Heart left ventricle (tissue), 16 donors: ENCODE measurements at regions not wholly inside any gene's neighbourhood (a gene's known extent, or its start where the extent isn't known, plus 50 kb on each side); places are given as distances from the start of the nearest gene placed in this dataset.

Experiments used
- ATAC-seq, 4 donors: fragments of 200-7000 bp; cut with Tn5 transposase; one replicate each; pipeline ENCODE4 v1.9.1; 2020 to 2022; ENCODE audit warnings: moderate library complexity in 4 of 4, mild to moderate bottlenecking in 3 of 4, moderate number of reproducible peaks in 1 of 4
- DNase-seq, 5 donors: peaks; one replicate each; pipeline ENCODE4 v3.0.0-alpha.2; 2020
- H3K27ac ChIP-seq, 12 donors: fragments of 200-600 bp; sonication (generic) in 4 of 12; one replicate each; pipeline versions ENCODE4 v1.5.0 to v1.8.0; 2016 to 2022; ENCODE audit warnings: mild to moderate bottlenecking in 2 of 12
- H3K27me3 ChIP-seq, 9 donors: fragments of 200-600 bp; sonication (generic) in 2 of 9; one replicate each; pipeline versions ENCODE4 v1.5.1 to v1.8.0; 2016 to 2022; ENCODE audit warnings: mild to moderate bottlenecking in 3 of 9
- H3K36me3 ChIP-seq, 9 donors: fragments of 200-600 bp; sonication (generic) in 2 of 9; one replicate each; pipeline versions ENCODE4 v1.5.0 to v1.8.0; 2018 to 2022; ENCODE audit warnings: mild to moderate bottlenecking in 2 of 9
- H3K4me1 ChIP-seq, 12 donors: fragments of 200-600 bp; sonication (generic) in 4 of 12; one replicate each; pipeline versions ENCODE4 v1.5.0 to v1.8.0; 2016 to 2022; ENCODE audit warnings: mild to moderate bottlenecking in 3 of 12
- H3K4me3 ChIP-seq, 12 donors: fragments of 200-600 bp; sonication (generic) in 4 of 12; one replicate each; pipeline versions ENCODE4 v1.5.0 to v1.8.0; 2017 to 2022; ENCODE audit warnings: mild to moderate bottlenecking in 9 of 12, moderate library complexity in 4 of 12
- H3K9me3 ChIP-seq, 12 donors: fragments of 200-600 bp; sonication (generic) in 4 of 12; one replicate each; pipeline versions ENCODE4 v1.5.0 to v1.8.0; 2016 to 2022; ENCODE audit warnings: mild to moderate bottlenecking in 1 of 12
- POLR2A ChIP-seq, 2 donors: fragments of 450-650 bp; IDR thresholded peaks; one replicate each; pipeline ENCODE4 v1.6.1; 2017; ENCODE audit warnings: antibody characterized with exemption in 2 of 2, mild to moderate bottlenecking in 2 of 2, moderate library complexity in 2 of 2
- WGBS, 4 donors: extraction: QIAGEN DNeasy Blood & Tissue Kit in 2 of 4; methylation state at CpG; one replicate each; pipeline versions ENCODE4 v1.1.5 to v1.1.7; 2013 to 2018; 5-methylcytosine and 5-hydroxymethylcytosine counted together
- intact Hi-C, 10 donors: fragments of 100-400 bp; cut with DNase I; formaldehyde crosslinking; loops; one replicate each; pipeline versions ENCODE4 v1.11.1 to v1.14.2; 2022
- TF ChIP-seq, protein P1 (sequence below), 12 donors: fragments of 200-600 bp; sonication (generic) in 4 of 12; IDR thresholded peaks; one replicate each; pipeline versions ENCODE4 v1.5.0 to v1.8.0; 2018 to 2022; ENCODE audit warnings: antibody characterized with exemption in 12 of 12, mild to moderate bottlenecking in 5 of 12
- donor health status: ischemic (EF 13 %, LVEDD 7.1; RV severe dilation, severe dysfunction).
- donor health status: healthy with polysubstance abuse.
- donor health status: DM: no; HTN: yes; CAD: no.
- donor health status: DM: no; HTN: no; CAD: no.
- donor health status: ischemic (EF 25% LVEDD 6.9; RV normal size, moderate dysfunction).
- donor health status: ischemic (EF 25% LVEDD 5.7; RV mildly dilated, moderate dysfunction).
- donor health status: healthy.
- donor health status: DM: yes; HTN: yes; CAD: no.
- donor health status: ischemic (EF 35%, LVEDD 5.7; RV mildly dilated, moderate dysfunction).
- donor health status: nonischemic (EF 11% LVEDD 7.7; RV severe dilation, severe dysfunction).
- donor health status: DM: yes; HTN: yes; CAD: no.
- donor health status: PGD.
- donor health status: ischemic (EF 29% LVEDD 5.4; RV normal size, mild dysfunction).
- donor health status: nonischemic (EF 23%, LVEDD 6.1; RV moderate dilation, normal function).

DNA sequence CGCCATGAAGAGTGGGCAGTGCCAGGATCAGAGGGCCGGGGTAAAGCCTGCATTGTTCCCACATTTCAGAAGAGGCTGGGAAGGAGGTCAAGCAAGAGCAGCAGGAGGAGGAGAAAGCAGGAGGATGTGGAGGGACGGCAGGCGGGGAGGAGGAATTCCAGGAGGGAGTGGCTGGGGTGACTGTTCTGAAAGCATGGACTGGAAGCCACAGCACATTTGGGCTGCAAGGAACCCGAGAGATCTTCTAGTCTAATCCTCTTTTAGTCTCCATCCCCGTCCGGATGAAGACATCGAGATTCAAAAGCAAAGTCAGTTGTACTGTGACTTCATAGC lies 76.9 kb downstream of the FAM50B start:
- WGBS, 4 donors = 35 to 47% (median 40%) methylated on average over 8 of the region's 8 CpGs
- Histone ChIP-seq H3K27ac (peak overlapping the region in 11 of 12 donors; percentile 33 to 70 (median 49)), H3K27me3 (no peaks in the 10 kb centered on the region), H3K9me3 (no peaks in the 10 kb centered on the region), H3K36me3 (no peaks in the 10 kb centered on the region), H3K4me1 (peaks cover 0 to 33% (median 9%) of the 10 kb centered on the region in 12 donors), H3K4me3 (peak overlapping the region in 6 of 12 donors; percentile 13 to 40 (median 26))
- DNase-seq (peak in 2 of 5 donors; percentile 54 to 65), ATAC-seq (peak; percentile 62 to 81 (median 81))
- TF ChIP-seq, protein P1, sequence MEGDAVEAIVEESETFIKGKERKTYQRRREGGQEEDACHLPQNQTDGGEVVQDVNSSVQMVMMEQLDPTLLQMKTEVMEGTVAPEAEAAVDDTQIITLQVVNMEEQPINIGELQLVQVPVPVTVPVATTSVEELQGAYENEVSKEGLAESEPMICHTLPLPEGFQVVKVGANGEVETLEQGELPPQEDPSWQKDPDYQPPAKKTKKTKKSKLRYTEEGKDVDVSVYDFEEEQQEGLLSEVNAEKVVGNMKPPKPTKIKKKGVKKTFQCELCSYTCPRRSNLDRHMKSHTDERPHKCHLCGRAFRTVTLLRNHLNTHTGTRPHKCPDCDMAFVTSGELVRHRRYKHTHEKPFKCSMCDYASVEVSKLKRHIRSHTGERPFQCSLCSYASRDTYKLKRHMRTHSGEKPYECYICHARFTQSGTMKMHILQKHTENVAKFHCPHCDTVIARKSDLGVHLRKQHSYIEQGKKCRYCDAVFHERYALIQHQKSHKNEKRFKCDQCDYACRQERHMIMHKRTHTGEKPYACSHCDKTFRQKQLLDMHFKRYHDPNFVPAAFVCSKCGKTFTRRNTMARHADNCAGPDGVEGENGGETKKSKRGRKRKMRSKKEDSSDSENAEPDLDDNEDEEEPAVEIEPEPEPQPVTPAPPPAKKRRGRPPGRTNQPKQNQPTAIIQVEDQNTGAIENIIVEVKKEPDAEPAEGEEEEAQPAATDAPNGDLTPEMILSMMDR (IDR thresholded peaks at IDR 0.05) = no peak
- TF ChIP-seq POLR2A (IDR thresholded peaks at IDR 0.05) = no peak
- intact Hi-C loops = loop anchor here in 1 of 10 donors (5.0 kb wide), 1 partner anchor 39 kb away; no protein-coding TSS in a partner anchor

DNA sequence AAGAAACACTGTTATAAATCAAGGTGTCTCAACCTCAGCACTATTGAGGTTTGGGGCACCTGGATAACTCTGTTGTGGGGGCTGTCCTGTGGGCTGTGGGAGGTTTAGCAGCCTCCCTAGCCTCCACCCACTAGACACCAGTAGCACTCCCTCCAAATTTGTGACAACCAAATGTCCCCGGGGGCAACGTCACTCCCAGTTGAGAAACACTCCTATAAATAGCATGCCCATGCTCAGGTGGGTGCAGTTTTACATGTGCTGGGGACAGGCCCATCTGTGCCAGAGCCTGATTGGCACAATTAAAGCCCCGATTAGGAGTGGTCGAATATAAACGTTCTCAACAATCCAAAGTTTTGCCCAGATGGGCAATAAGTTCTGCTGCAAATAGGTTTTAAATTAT lies 78.9 kb downstream of the FAM50B start:
- peaks cover 0 to 33% (median 9%) of the 10 kb centered on the region in 12 donors for H3K4me1 ChIP-seq
- intact Hi-C loops = loop anchor here in 1 of 10 donors (5.0 kb wide), 1 partner anchor 41 kb away; no protein-coding TSS in a partner anchor
- H3K36me3 ChIP-seq = no peaks in the 10 kb centered on the region
- no peaks in the 10 kb centered on the region for H3K27me3 ChIP-seq
- H3K9me3 ChIP-seq = no peaks in the 10 kb centered on the region
- ATAC-seq (peak in 1 of 4 donors; percentile 68), DNase-seq (peak in 1 of 5 donors; percentile 74)
- TF ChIP-seq, protein P1 (IDR thresholded peaks at IDR 0.05) = no peak
- TF ChIP-seq POLR2A (IDR thresholded peaks at IDR 0.05) = no peak
- WGBS, 4 donors = 28 to 44% (median 41%) methylated on average over 5 of the region's 5 CpGs
- H3K4me3 ChIP-seq = no peak overlapping the region
- H3K27ac ChIP-seq = peak overlapping the region in 4 of 12 donors; percentile 27 to 64 (median 30)

DNA sequence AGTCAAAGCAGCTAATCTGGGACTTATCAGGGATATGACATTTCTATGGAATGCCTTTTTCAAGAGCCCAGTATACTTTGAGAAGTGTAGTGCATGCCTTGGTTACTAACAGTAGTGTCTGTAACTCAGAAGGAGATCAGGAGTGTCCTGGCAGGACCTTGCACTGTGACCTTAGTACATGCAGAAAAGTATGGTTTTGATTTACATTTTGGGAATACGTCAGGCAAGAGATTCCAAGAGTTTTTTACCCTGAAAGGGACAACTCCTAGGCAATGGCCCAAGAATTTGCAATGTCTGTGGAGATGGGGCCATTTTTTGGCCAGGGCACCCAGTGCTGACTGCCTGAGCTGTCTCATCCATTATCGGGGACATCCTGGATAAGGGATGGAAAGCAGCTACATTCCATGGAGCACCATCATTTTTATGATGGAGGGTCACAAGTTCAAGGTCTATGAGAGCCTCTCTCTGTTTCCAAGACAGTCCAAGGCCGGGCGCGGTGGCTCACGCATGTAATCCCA lies 80.2 kb downstream of the FAM50B start:
- no peaks in the 10 kb centered on the region for H3K36me3 ChIP-seq
- no peaks in the 10 kb centered on the region for H3K9me3 ChIP-seq
- H3K27ac ChIP-seq = peak overlapping the region in 3 of 12 donors; percentile 15 to 64 (median 26)
- peaks cover 0 to 33% (median 9%) of the 10 kb centered on the region in 12 donors for H3K4me1 ChIP-seq
- WGBS, 4 donors = 67 to 83% (median 76%) methylated on average over 1 to 6 of the region's 6 CpGs
- DNase-seq (peak in 1 of 5 donors; percentile 46), ATAC-seq (peak in 1 of 4 donors; percentile 36)
- H3K27me3 ChIP-seq = no peaks in the 10 kb centered on the region
- intact Hi-C loops = loop anchor here in 1 of 10 donors (5.0 kb wide), 1 partner anchor 42 kb away; no protein-coding TSS in a partner anchor
- no peak overlapping the region for H3K4me3 ChIP-seq
- TF ChIP-seq, protein P1 (IDR thresholded peaks at IDR 0.05) = no peak
- TF ChIP-seq POLR2A (IDR thresholded peaks at IDR 0.05) = no peak

DNA sequence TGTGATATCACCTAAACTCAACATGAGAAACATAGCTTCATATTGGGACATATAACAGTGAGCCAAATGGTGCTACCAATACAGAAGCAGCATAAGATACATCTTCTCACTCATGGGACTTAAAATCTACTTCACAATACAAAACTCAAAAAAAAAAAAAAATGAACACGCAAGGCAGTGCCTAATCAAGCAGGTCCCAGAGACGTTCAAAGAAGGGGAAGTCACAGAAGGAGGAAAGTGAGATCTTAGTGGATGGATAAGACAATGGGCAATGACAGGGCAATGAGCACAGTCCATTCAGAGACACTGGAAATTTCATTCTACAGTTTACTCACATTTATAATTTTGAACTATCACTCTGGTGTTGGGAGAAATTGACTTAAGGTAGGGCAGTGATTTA lies 88.3 kb downstream of the FAM50B start:
- H3K27ac ChIP-seq = no peak overlapping the region
- no peaks in the 10 kb centered on the region for H3K9me3 ChIP-seq
- H3K4me3 ChIP-seq = no peak overlapping the region
- DNase-seq = no peak
- WGBS, 4 donors = 82 to 86% (median 83%) methylated on average over 2 of the region's 2 CpGs
- no peaks in the 10 kb centered on the region for H3K36me3 ChIP-seq
- intact Hi-C loops = loop anchor here in 1 of 10 donors (5.0 kb wide), 1 partner anchor 195 kb away; no protein-coding TSS in a partner anchor
- peaks cover 0 to 5% (median 0%) of the 10 kb centered on the region in 12 donors for H3K4me1 ChIP-seq
- TF ChIP-seq POLR2A (IDR thresholded peaks at IDR 0.05) = no peak
- TF ChIP-seq, protein P1 (IDR thresholded peaks at IDR 0.05) = no peak
- peaks cover 0 to 8% (median 0%) of the 10 kb centered on the region in 9 donors for H3K27me3 ChIP-seq
- ATAC-seq = no peak
